Neutrophil (primary cell): ENCODE measurements at regions not wholly inside any gene's neighbourhood (a gene's known extent, or its start where the extent isn't known, plus 50 kb on each side); places are given as distances from the start of the nearest gene placed in this dataset.
"Not testable (repeated sequence)": the region's sequence is repeated elsewhere in the genome, so short reads cannot be mapped to it uniquely, and the experiment has no call there.

Experiments used
- H3K27ac ChIP-seq: fragments of 200-600 bp; sonication (generic); 2 replicates; pipeline ENCODE4 v1.5.1; 2016; ENCODE audit warnings: mild to moderate bottlenecking, moderate library complexity
- H3K27me3 ChIP-seq: fragments of 200-600 bp; sonication (generic); 2 replicates; pipeline ENCODE4 v1.6.0; 2016; ENCODE audit warnings: mild to moderate bottlenecking
- H3K36me3 ChIP-seq: fragments of 200-600 bp; sonication (generic); 2 replicates; pipeline ENCODE4 v1.5.1; 2017
- H3K4me1 ChIP-seq, 2 experiments: fragments of 200-600 bp in 1 of 2; sonication (generic) in 1 of 2; 1 replicate in 1 of 2; 2 replicates in 1 of 2; pipeline versions ENCODE4 v1.5.1 to v1.6.1; 2013 to 2016; ENCODE audit warnings: low read depth in 1 of 2, low read length in 1 of 2, mild to moderate bottlenecking in 1 of 2, moderate library complexity in 1 of 2; ENCODE audit not compliant: control insufficient read depth in 1 of 2, insufficient read depth in 1 of 2
- H3K4me3 ChIP-seq, 2 experiments: fragments of 200-600 bp in 1 of 2; sonication (generic) in 1 of 2; 1 replicate in 1 of 2; 2 replicates in 1 of 2; pipeline ENCODE4 v1.5.1; 2013 to 2016; ENCODE audit warnings: low read depth in 1 of 2, low read length in 1 of 2, mild to moderate bottlenecking in 1 of 2, moderate library complexity in 1 of 2
- H3K9me3 ChIP-seq: fragments of 200-600 bp; sonication (generic); 2 replicates; pipeline ENCODE4 v1.5.1; 2016
- TF ChIP-seq, protein P1 (sequence below): fragments of 200-600 bp; sonication (generic); IDR thresholded peaks from 2 replicates; pipeline ENCODE4 v1.5.1; 2016; ENCODE audit warnings: antibody characterized with exemption

DNA sequence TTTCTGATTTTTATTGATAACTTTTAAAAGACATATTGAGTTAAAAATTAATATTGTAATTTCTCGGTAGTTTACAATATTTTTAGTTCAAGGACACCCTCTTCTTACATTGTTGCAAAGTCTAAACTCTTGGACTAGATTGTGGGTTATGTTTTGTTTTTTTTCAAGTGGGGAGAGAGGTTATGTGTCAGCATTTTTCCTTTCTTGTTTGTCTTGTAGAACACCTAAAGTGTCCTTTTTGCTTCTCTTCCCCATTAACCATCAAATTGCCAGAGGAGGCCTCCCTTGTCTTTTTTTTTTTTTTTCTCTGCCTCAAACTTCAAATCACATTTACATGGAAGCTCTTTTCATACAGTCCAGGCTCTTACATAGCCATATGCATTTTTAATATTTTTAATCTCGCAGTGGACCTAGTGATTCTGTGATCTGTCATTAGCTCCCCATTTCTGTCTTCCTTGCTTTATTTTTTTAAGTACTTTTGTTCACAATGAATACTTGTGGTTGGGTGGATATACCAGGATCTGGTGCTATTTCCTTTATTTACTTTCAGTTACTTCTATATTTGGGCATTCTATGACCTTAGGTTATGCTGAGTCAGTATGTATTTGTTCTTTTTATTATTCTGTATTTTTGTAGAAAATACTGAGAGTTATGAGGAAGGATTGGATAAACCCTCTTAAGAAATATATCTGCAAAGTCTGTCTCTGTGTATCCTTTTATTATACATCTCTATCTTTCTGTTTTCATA lies 2280.6 kb upstream of the ACO1 start:
- TF ChIP-seq, protein P1, sequence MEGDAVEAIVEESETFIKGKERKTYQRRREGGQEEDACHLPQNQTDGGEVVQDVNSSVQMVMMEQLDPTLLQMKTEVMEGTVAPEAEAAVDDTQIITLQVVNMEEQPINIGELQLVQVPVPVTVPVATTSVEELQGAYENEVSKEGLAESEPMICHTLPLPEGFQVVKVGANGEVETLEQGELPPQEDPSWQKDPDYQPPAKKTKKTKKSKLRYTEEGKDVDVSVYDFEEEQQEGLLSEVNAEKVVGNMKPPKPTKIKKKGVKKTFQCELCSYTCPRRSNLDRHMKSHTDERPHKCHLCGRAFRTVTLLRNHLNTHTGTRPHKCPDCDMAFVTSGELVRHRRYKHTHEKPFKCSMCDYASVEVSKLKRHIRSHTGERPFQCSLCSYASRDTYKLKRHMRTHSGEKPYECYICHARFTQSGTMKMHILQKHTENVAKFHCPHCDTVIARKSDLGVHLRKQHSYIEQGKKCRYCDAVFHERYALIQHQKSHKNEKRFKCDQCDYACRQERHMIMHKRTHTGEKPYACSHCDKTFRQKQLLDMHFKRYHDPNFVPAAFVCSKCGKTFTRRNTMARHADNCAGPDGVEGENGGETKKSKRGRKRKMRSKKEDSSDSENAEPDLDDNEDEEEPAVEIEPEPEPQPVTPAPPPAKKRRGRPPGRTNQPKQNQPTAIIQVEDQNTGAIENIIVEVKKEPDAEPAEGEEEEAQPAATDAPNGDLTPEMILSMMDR = no peak
- Histone ChIP-seq H3K4me3 (no peak overlapping the region), H3K27me3 (no peaks in the 10 kb centered on the region), H3K27ac (no peak overlapping the region), H3K36me3 (no peaks in the 10 kb centered on the region), H3K4me1 (no peaks in the 10 kb centered on the region), H3K9me3 (no peaks in the 10 kb centered on the region)

DNA sequence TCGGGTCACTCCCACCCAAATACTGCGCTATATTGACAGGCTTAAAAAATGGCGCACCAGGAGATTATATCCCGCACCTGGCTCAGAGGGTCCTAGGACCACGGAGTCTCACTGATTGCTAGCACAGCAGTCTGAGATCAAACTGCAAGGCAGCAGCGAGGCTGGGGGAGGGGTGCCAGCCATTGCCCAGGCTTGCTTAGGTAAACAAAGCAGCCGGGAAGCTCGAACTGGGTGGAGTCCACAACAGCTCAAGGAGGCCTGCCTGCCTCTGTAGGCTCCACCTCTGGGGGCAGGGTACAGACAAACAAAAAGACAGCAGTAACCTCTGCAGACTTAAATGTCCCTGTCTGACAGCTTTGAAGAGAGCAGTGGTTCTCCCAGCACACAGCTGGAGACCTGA lies 2277.3 kb upstream of the ACO1 start:
- not testable (repeated sequence) for H3K36me3 ChIP-seq, H3K27ac ChIP-seq, H3K9me3 ChIP-seq, H3K4me3 ChIP-seq, H3K4me1 ChIP-seq, H3K27me3 ChIP-seq

- TF ChIP-seq, protein P1 = no peak
- H3K27ac ChIP-seq = no peak overlapping the region
- no peaks in the 10 kb centered on the region for H3K9me3 ChIP-seq
- no peaks in the 10 kb centered on the region for H3K4me1 ChIP-seq
- no peaks in the 10 kb centered on the region for H3K36me3 ChIP-seq
- H3K27me3 ChIP-seq = no peaks in the 10 kb centered on the region
- no peak overlapping the region for H3K4me3 ChIP-seq
Measured at GRCh38 chr9:30116673-30117217, 2267.7 kb upstream of the ACO1 start.

DNA sequence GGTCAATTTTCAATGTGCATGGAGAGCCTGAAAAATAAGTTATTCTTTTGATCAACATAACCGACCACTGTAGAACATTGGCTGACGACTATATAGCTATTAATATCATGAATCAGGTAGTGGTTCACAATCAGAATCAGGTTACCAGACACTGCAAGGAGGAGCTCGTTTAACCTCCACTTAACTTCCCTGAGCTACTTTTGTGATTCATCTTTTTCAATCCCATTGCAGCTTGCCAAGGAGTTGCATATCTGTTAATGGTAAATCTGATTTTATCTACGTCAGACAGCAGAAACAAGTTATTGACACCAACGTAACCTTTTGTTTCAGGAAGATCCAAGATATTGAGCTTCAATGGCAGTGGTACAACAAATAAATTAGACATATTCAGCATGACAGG lies 2263.8 kb upstream of the ACO1 start:
- Histone ChIP-seq H3K27ac (no peak overlapping the region), H3K27me3 (no peaks in the 10 kb centered on the region), H3K36me3 (no peaks in the 10 kb centered on the region), H3K4me1 (no peaks in the 10 kb centered on the region), H3K9me3 (no peaks in the 10 kb centered on the region), H3K4me3 (no peak overlapping the region)
- TF ChIP-seq, protein P1 = no peak

- H3K4me3 ChIP-seq = no peak overlapping the region
- H3K27ac ChIP-seq = no peak overlapping the region
- H3K9me3 ChIP-seq = no peaks in the 10 kb centered on the region
- H3K27me3 ChIP-seq = no peaks in the 10 kb centered on the region
- no peaks in the 10 kb centered on the region for H3K4me1 ChIP-seq
- H3K36me3 ChIP-seq = no peaks in the 10 kb centered on the region
- TF ChIP-seq, protein P1 = no peak
Measured at GRCh38 chr9:30121611-30122010, 2262.8 kb upstream of the ACO1 start.

GRCh38 chr9:30125881-30126280 lies 2258.6 kb upstream of the ACO1 start:
- no peaks in the 10 kb centered on the region for H3K9me3 ChIP-seq
- TF ChIP-seq, protein P1 = no peak
- no peak overlapping the region for H3K27ac ChIP-seq
- H3K4me3 ChIP-seq = no peak overlapping the region
- no peaks in the 10 kb centered on the region for H3K36me3 ChIP-seq
- no peaks in the 10 kb centered on the region for H3K27me3 ChIP-seq
- no peaks in the 10 kb centered on the region for H3K4me1 ChIP-seq
